MM.1S (cell line): ENCODE measurements at regions not wholly inside any gene's neighbourhood (a gene's known extent, or its start where the extent isn't known, plus 50 kb on each side); places are given as distances from the start of the nearest gene placed in this dataset.

Source experiments
- DNase-seq: peaks from one replicate; pipeline ENCODE4 v3.0.0-alpha.2; 2015
- H2AFZ ChIP-seq: fragments of 300-600 bp; sonication (generic); 2 replicates; pipeline ENCODE4 v1.6.0; 2016; ENCODE audit warnings: antibody characterized with exemption, low read length
- H3F3A ChIP-seq: fragments of 300-600 bp; sonication (generic); 2 replicates; pipeline ENCODE4 v1.6.1; 2016; ENCODE audit warnings: mild to moderate bottlenecking, antibody characterized with exemption, low read length, moderate library complexity, mixed read lengths; ENCODE audit not compliant: insufficient read depth
- H3K27ac ChIP-seq: fragments of 300-600 bp; sonication (generic); 2 replicates; pipeline ENCODE4 v1.5.1; 2016; ENCODE audit warnings: mild to moderate bottlenecking, low read length
- H3K27me3 ChIP-seq: fragments of 300-600 bp; sonication (generic); replicated peaks from 2 replicates; pipeline ENCODE4 v1.6.0; 2016; ENCODE audit warnings: low read length; ENCODE audit not compliant: insufficient read depth
- H3K36me3 ChIP-seq: fragments of 300-600 bp; sonication (generic); replicated peaks from 2 replicates; pipeline ENCODE4 v1.6.1; 2016; ENCODE audit warnings: mild to moderate bottlenecking, low read length, mixed read lengths; ENCODE audit not compliant: insufficient read depth
- H3K4me1 ChIP-seq: fragments of 300-600 bp; sonication (generic); 2 replicates; pipeline ENCODE4 v1.6.1; 2016; ENCODE audit warnings: low read length, mixed read lengths
- H3K4me2 ChIP-seq: fragments of 300-600 bp; sonication (generic); 2 replicates; pipeline ENCODE4 v1.6.0; 2016; ENCODE audit warnings: low read depth, low read length
- H3K4me3 ChIP-seq: fragments of 300-600 bp; sonication (generic); 2 replicates; pipeline ENCODE4 v1.5.1; 2016; ENCODE audit warnings: low read length, mixed read lengths
- H3K79me2 ChIP-seq: fragments of 300-600 bp; sonication (generic); 2 replicates; pipeline ENCODE4 v1.6.1; 2016; ENCODE audit warnings: mixed run types, low read length, mixed read lengths
- H3K9ac ChIP-seq: fragments of 300-600 bp; sonication (generic); 2 replicates; pipeline ENCODE4 v1.6.1; 2016; ENCODE audit warnings: low read length, mixed read lengths
- H3K9me2 ChIP-seq: fragments of 300-600 bp; sonication (generic); replicated peaks from 2 replicates; pipeline ENCODE4 v1.6.1; 2016; ENCODE audit warnings: mild to moderate bottlenecking, low read length, mixed read lengths; ENCODE audit not compliant: insufficient read depth
- H3K9me3 ChIP-seq: fragments of 300-600 bp; sonication (generic); replicated peaks from 2 replicates; pipeline ENCODE4 v1.6.1; 2016; ENCODE audit warnings: mild to moderate bottlenecking, low read length, mixed read lengths; ENCODE audit not compliant: insufficient read depth
- H4K20me1 ChIP-seq: fragments of 300-600 bp; sonication (generic); 2 replicates; pipeline ENCODE4 v1.6.1; 2016; ENCODE audit warnings: mild to moderate bottlenecking, low read length, moderate library complexity, mixed read lengths; ENCODE audit not compliant: insufficient read depth
- EZH2 ChIP-seq: fragments of 300-600 bp; sonication (generic); optimal IDR thresholded peaks from 2 replicates; pipeline ENCODE3; 2017; ENCODE audit warnings: low read depth, mild to moderate bottlenecking, antibody characterized with exemption, low read length, mixed read lengths
- EZH2phosphoT487 ChIP-seq: fragments of 300-600 bp; sonication (generic); IDR thresholded peaks from 2 replicates; pipeline ENCODE4 v1.6.1; 2018; ENCODE audit warnings: antibody characterized with exemption, low read length
- TF ChIP-seq, protein P1 (sequence below): fragments of 300-600 bp; sonication (generic); IDR thresholded peaks from 2 replicates; pipeline ENCODE4 v1.5.1; 2016; ENCODE audit warnings: antibody characterized with exemption, low read length, mixed read lengths

DNA sequence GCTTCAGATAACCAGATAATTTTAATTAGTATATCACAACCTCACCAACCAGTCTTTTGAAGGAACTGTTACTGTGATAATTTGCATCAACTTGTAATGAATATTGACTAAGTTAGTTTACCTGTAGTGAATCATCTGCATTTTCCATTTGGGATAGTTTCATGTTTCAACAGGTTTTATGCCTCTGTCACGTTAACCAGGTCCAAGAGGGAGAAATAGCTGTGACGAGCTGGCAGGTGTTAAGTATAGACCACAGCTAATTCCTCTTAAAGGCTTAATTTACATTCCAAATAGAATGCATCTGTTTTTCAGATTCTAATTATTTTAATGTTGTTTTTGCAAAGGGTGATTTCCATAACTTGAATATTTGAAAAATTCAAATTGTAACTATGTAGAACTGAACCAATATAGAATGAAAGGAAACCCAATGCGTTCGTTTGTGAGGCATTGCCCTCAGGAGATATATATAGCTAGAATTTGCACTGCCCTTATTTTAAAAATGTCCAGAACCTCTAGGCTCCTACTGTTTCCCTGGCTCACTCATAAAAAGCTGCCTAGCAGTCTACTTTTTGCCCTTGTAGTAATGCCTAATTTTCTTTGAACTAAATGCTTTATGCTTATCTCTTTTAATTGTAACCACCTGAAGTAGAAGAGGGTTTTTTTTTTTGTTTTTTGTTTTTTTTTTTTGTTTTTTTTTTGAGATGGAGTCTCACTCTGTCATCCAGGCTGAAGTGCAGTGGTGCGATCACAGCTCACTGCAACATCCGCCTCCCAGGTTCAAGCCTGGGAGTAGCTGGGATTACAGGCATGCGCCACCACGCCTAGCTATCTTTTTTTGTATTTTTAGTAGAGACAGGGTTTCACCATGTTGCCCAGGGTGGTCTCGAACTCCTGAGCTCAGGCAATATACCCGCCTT, 270.5 kb downstream of the SMARCA2 start:
- DNase-seq: no peak
- no peaks in the 10 kb centered on the region for H4K20me1 ChIP-seq
- H3K9me3 ChIP-seq: no peaks in the 10 kb centered on the region
- H3F3A ChIP-seq: no peaks in the 10 kb centered on the region
- no peaks in the 10 kb centered on the region for H3K36me3 ChIP-seq
- TF ChIP-seq EZH2phosphoT487: no peak
- H3K9ac ChIP-seq: no peak overlapping the region
- no peaks in the 10 kb centered on the region for H3K27me3 ChIP-seq
- H3K27ac ChIP-seq: no peak overlapping the region
- no peaks in the 10 kb centered on the region for H3K79me2 ChIP-seq
- H3K4me2 ChIP-seq: no peak overlapping the region
- no peak overlapping the region for H2AFZ ChIP-seq
- H3K9me2 ChIP-seq: no peaks in the 10 kb centered on the region
- no peak overlapping the region for H3K4me3 ChIP-seq
- no peaks in the 10 kb centered on the region for H3K4me1 ChIP-seq

DNA sequence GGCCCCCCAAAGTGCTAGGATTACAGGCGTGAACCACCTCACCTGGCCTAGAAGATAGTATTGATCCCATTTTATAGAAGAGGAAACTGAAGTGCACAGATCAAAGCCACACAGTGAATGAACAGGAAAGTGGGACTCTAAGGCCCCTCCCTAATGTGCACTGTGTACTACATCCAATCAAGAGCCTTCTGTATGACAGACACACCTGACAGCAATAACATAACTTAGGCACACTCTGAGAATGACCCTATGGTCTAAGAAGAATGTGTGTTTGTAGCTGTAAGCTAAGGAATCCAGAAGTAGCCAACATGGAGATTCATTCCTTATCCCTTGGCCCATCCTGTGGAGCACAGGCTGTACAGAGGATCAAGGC, 271.2 kb downstream of the SMARCA2 start:
- Histone ChIP-seq H3K9ac (no peak overlapping the region), H3K4me3 (no peak overlapping the region), H3K79me2 (no peaks in the 10 kb centered on the region), H3K27ac (no peak overlapping the region), H3K27me3 (no peaks in the 10 kb centered on the region), H2AFZ (no peak overlapping the region), H3K4me2 (no peak overlapping the region), H3K4me1 (no peaks in the 10 kb centered on the region), H3K9me3 (no peaks in the 10 kb centered on the region), H3F3A (no peaks in the 10 kb centered on the region), H3K36me3 (no peaks in the 10 kb centered on the region), H4K20me1 (no peaks in the 10 kb centered on the region), H3K9me2 (no peaks in the 10 kb centered on the region)
- TF ChIP-seq EZH2 (no peak), EZH2phosphoT487 (no peak)
- TF ChIP-seq, protein P1, sequence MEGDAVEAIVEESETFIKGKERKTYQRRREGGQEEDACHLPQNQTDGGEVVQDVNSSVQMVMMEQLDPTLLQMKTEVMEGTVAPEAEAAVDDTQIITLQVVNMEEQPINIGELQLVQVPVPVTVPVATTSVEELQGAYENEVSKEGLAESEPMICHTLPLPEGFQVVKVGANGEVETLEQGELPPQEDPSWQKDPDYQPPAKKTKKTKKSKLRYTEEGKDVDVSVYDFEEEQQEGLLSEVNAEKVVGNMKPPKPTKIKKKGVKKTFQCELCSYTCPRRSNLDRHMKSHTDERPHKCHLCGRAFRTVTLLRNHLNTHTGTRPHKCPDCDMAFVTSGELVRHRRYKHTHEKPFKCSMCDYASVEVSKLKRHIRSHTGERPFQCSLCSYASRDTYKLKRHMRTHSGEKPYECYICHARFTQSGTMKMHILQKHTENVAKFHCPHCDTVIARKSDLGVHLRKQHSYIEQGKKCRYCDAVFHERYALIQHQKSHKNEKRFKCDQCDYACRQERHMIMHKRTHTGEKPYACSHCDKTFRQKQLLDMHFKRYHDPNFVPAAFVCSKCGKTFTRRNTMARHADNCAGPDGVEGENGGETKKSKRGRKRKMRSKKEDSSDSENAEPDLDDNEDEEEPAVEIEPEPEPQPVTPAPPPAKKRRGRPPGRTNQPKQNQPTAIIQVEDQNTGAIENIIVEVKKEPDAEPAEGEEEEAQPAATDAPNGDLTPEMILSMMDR: no peak
- DNase-seq: no peak

GRCh38 chr9:2286825-2287455, 271.8 kb downstream of the SMARCA2 start:
- Histone ChIP-seq H3F3A (no peaks in the 10 kb centered on the region), H3K4me2 (no peak overlapping the region), H3K4me1 (no peaks in the 10 kb centered on the region), H3K9ac (no peak overlapping the region), H3K79me2 (no peaks in the 10 kb centered on the region), H4K20me1 (no peaks in the 10 kb centered on the region), H3K9me2 (no peaks in the 10 kb centered on the region), H3K9me3 (no peaks in the 10 kb centered on the region), H3K27ac (no peak overlapping the region), H2AFZ (no peak overlapping the region), H3K4me3 (no peak overlapping the region), H3K36me3 (no peaks in the 10 kb centered on the region), H3K27me3 (no peaks in the 10 kb centered on the region)
- no peak for DNase-seq
- TF ChIP-seq EZH2 (no peak), EZH2phosphoT487 (no peak)
- TF ChIP-seq, protein P1: no peak

DNA sequence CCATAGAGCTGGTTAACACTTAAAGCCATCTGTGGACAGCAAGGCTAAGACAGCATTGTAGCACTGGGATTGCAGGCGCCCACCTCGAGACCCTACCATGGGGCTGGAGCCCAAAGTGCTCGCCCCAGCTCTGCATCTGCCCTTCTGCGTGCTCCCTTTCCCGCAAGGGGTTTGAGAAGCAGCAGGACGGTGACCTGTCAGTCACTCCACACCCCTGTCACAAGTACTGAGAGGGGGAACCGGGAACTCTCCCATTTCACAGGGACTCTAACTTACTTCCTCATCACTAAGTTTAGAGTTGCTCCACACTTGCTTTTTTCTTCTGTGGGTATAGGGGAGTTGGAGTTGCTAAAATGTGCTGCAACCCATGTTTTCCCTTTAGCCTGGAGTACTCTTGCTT, 273.2 kb downstream of the SMARCA2 start:
- no peaks in the 10 kb centered on the region for H3K36me3 ChIP-seq
- no peaks in the 10 kb centered on the region for H3K79me2 ChIP-seq
- no peaks in the 10 kb centered on the region for H3F3A ChIP-seq
- no peak overlapping the region for H3K4me3 ChIP-seq
- H3K9me3 ChIP-seq: no peaks in the 10 kb centered on the region
- H4K20me1 ChIP-seq: no peaks in the 10 kb centered on the region
- no peak for TF ChIP-seq EZH2
- no peak for TF ChIP-seq EZH2phosphoT487
- TF ChIP-seq, protein P1: no peak
- no peak overlapping the region for H2AFZ ChIP-seq
- H3K27ac ChIP-seq: no peak overlapping the region
- no peaks in the 10 kb centered on the region for H3K9me2 ChIP-seq
- DNase-seq: no peak
- no peaks in the 10 kb centered on the region for H3K27me3 ChIP-seq
- no peak overlapping the region for H3K4me2 ChIP-seq
- no peaks in the 10 kb centered on the region for H3K4me1 ChIP-seq
- no peak overlapping the region for H3K9ac ChIP-seq
